PC-3 (cell line): ENCODE measurements at regions not wholly inside any gene's neighbourhood (a gene's known extent, or its start where the extent isn't known, plus 50 kb on each side); places are given as distances from the start of the nearest gene placed in this dataset.

Experiments
- EZH2 ChIP-seq: fragments of 300-600 bp; sonication (generic); IDR thresholded peaks from one replicate; pipeline ENCODE4 v1.6.1; 2017; ENCODE audit warnings: antibody characterized with exemption, mild to moderate bottlenecking, low read length; ENCODE audit not compliant: unreplicated experiment
- EZH2phosphoT487 ChIP-seq: fragments of 300-600 bp; sonication (generic); IDR thresholded peaks from 2 replicates; pipeline ENCODE4 v1.6.1; 2018; ENCODE audit warnings: mild to moderate bottlenecking, antibody characterized with exemption, low read length, borderline replicate concordance
- TF ChIP-seq, protein P1 (sequence below): fragments of 300-600 bp; sonication (generic); conservative IDR thresholded peaks from 2 replicates; pipeline ENCODE4 v1.5.1; 2017; ENCODE audit warnings: antibody characterized with exemption, low read depth, mild to moderate bottlenecking, low read length

- TF ChIP-seq, protein P1, sequence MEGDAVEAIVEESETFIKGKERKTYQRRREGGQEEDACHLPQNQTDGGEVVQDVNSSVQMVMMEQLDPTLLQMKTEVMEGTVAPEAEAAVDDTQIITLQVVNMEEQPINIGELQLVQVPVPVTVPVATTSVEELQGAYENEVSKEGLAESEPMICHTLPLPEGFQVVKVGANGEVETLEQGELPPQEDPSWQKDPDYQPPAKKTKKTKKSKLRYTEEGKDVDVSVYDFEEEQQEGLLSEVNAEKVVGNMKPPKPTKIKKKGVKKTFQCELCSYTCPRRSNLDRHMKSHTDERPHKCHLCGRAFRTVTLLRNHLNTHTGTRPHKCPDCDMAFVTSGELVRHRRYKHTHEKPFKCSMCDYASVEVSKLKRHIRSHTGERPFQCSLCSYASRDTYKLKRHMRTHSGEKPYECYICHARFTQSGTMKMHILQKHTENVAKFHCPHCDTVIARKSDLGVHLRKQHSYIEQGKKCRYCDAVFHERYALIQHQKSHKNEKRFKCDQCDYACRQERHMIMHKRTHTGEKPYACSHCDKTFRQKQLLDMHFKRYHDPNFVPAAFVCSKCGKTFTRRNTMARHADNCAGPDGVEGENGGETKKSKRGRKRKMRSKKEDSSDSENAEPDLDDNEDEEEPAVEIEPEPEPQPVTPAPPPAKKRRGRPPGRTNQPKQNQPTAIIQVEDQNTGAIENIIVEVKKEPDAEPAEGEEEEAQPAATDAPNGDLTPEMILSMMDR = no peak
- no peak for TF ChIP-seq EZH2phosphoT487
- no peak for TF ChIP-seq EZH2
Observed at GRCh38 chr5:135173662-135174290, 139.7 kb upstream of the PITX1 start.
